ENCODE measurements at regions not wholly inside any gene's neighbourhood (a gene's known extent, or its start where the extent isn't known, plus 50 kb on each side); places are given as distances from the start of the nearest gene placed in this dataset.

GRCh38 chr5:102138243-102138653 lies 157.8 kb downstream of the SLCO4C1 start (continued):
- TF ChIP-seq IRF1 (CRISPR knock-in tag; IDR thresholded peaks at IDR 0.05; ENCODE audit: low read depth) (no peak), TEAD3 (CRISPR knock-in tag; optimal IDR thresholded peaks at IDR 0.05; ENCODE audit: borderline replicate concordance) (peak; percentile 96), HINFP (CRISPR knock-in tag; IDR thresholded peaks at IDR 0.05; ENCODE audit: low read depth) (no peak), MLX (CRISPR knock-in tag; IDR thresholded peaks at IDR 0.05) (no peak), MYPOP (CRISPR knock-in tag; IDR thresholded peaks at IDR 0.05) (no peak; the same call in 1 of the 2 replicates), NFIB (CRISPR knock-in tag; IDR thresholded peaks at IDR 0.05; ENCODE audit: borderline replicate concordance) (no peak), DBP (CRISPR knock-in tag; IDR thresholded peaks at IDR 0.05; ENCODE audit: not compliant biosample characterization) (no peak), THAP9 (CRISPR knock-in tag; IDR thresholded peaks at IDR 0.05; ENCODE audit: borderline replicate concordance) (no peak), ZNF781 (CRISPR knock-in tag; IDR thresholded peaks at IDR 0.05; ENCODE audit: borderline replicate concordance, not compliant biosample characterization) (no peak), ZNF556 (CRISPR knock-in tag; IDR thresholded peaks at IDR 0.05; ENCODE audit: borderline replicate concordance) (no peak; the same call in 1 of the 2 replicates), NFIC (IDR thresholded peaks at IDR 0.05; ENCODE audit: low read length) (peak; percentile 62; the same call in 1 of the 2 replicates), NFKBIZ (CRISPR knock-in tag; IDR thresholded peaks at IDR 0.05) (no peak), ZBTB20 (CRISPR knock-in tag; IDR thresholded peaks at IDR 0.05; ENCODE audit: borderline replicate concordance, low read depth) (no peak), ZNF772 (CRISPR knock-in tag; IDR thresholded peaks at IDR 0.05) (no peak), CAMTA2 (CRISPR knock-in tag; IDR thresholded peaks at IDR 0.05; ENCODE audit: borderline replicate concordance) (no peak), ZNF10 (CRISPR knock-in tag; IDR thresholded peaks at IDR 0.05; ENCODE audit: borderline replicate concordance, low read depth) (no peak), ZNF205 (CRISPR knock-in tag; IDR thresholded peaks at IDR 0.05) (0 out of 2 replicates have a peak, but pooled peaks have one; percentile 38), ZNF33A (CRISPR knock-in tag; IDR thresholded peaks at IDR 0.05; ENCODE audit: borderline replicate concordance) (no peak)
